GM23248 (cell line): ENCODE measurements at regions not wholly inside any gene's neighbourhood (a gene's known extent, or its start where the extent isn't known, plus 50 kb on each side); places are given as distances from the start of the nearest gene placed in this dataset.

Source experiments
- EZH2 ChIP-seq: fragments of 200-600 bp; sonication (generic); IDR thresholded peaks from 2 replicates; pipeline ENCODE4 v1.6.1; 2018; ENCODE audit warnings: antibody characterized with exemption, mild to moderate bottlenecking; ENCODE audit not compliant: insufficient read depth, poor library complexity, severe bottlenecking
- EZH2phosphoT487 ChIP-seq: fragments of 200-600 bp; sonication (generic); IDR thresholded peaks from 2 replicates; pipeline ENCODE4 v1.6.1; 2018; ENCODE audit warnings: antibody characterized with exemption, moderate library complexity, mild to moderate bottlenecking, low read depth; ENCODE audit not compliant: insufficient read depth

DNA sequence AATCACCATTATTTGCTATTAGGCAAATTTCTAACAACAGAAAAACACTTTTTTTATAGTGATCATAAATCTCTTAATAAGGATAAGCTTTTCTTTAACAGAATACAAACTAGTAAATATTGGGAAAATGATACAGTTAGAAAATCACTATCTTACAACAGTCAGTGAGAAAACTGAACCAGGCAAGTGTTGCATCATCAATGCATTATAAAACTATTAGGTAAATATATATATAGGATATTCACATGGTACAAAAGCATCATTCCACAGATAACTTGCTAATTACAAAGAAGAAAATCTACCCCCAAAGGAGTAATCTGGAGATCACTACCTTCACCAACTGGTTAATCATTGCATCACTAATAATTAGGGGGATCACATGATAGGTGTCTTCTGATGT is 652.1 kb downstream of the HACE1 start:
- no peak for TF ChIP-seq EZH2phosphoT487
- no peak for TF ChIP-seq EZH2
